Breast epithelium (tissue), 3 donors: ENCODE measurements at regions not wholly inside any gene's neighbourhood (a gene's known extent, or its start where the extent isn't known, plus 50 kb on each side); places are given as distances from the start of the nearest gene placed in this dataset.
"Not testable (repeated sequence)": the region's sequence is repeated elsewhere in the genome, so short reads cannot be mapped to it uniquely, and the experiment has no call there.

Experiments used
- POLR2A ChIP-seq: fragments of 450-650 bp; IDR thresholded peaks from one replicate; pipeline ENCODE4 v1.6.1; 2016; ENCODE audit warnings: antibody characterized with exemption, mild to moderate bottlenecking, moderate library complexity
- POLR2AphosphoS5 ChIP-seq, 3 donors: sonication (generic); formaldehyde crosslinking; IDR thresholded peaks; one replicate each; pipeline ENCODE4 v1.6.1; 2017; ENCODE audit warnings: antibody characterized with exemption in 3 of 3
- TF ChIP-seq, protein P1 (sequence below), 3 donors: fragments of 450-650 bp; IDR thresholded peaks; one replicate each; pipeline ENCODE4 v1.5.1; 2016 to 2017; ENCODE audit warnings: antibody characterized with exemption in 3 of 3, mild to moderate bottlenecking in 3 of 3, moderate library complexity in 3 of 3

DNA sequence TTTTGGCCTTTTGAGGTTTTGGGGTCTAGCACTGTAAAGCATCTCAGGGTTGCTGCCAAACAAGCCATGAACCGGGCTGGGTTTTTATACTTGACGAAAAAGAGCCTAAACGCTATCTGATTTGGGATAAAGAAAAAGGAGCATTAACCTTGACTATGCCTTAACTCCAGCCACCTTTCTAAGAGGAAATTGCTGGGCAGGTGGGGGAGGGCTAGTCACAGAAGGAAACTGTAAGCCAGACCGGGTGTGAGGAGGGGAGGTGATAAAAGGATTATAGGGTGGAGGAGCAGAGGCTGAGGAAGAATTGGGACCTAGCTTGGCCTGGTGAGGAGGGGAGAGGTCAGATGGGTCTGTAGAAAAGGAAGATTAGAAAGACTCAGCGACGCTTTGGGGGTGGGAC is 335.2 kb upstream of the HTR1E start:
- TF ChIP-seq POLR2A; POLR2AphosphoS5 (IDR thresholded peaks at IDR 0.05): not testable (repeated sequence)
- TF ChIP-seq, protein P1, sequence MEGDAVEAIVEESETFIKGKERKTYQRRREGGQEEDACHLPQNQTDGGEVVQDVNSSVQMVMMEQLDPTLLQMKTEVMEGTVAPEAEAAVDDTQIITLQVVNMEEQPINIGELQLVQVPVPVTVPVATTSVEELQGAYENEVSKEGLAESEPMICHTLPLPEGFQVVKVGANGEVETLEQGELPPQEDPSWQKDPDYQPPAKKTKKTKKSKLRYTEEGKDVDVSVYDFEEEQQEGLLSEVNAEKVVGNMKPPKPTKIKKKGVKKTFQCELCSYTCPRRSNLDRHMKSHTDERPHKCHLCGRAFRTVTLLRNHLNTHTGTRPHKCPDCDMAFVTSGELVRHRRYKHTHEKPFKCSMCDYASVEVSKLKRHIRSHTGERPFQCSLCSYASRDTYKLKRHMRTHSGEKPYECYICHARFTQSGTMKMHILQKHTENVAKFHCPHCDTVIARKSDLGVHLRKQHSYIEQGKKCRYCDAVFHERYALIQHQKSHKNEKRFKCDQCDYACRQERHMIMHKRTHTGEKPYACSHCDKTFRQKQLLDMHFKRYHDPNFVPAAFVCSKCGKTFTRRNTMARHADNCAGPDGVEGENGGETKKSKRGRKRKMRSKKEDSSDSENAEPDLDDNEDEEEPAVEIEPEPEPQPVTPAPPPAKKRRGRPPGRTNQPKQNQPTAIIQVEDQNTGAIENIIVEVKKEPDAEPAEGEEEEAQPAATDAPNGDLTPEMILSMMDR (IDR thresholded peaks at IDR 0.05): not testable (repeated sequence)
